GM12878 (cell line): ENCODE measurements at regions not wholly inside any gene's neighbourhood (a gene's known extent, or its start where the extent isn't known, plus 50 kb on each side); places are given as distances from the start of the nearest gene placed in this dataset.

Experiments used
- ATAC-seq: fragments of 200-7000 bp; cut with Tn5 transposase; 3 replicates; pipeline ENCODE4 v1.9.1; 2020; ENCODE audit warnings: mild to moderate bottlenecking, moderate library complexity
- BruUV-seq: library from RNA; stranded (reverse); fragments of 400-500 nt; replicated peaks from 2 replicates; lab custom pipeline; 2021; lab: Mats Ljungman, UMichigan
- CTCF ChIA-PET: fragments of 300-600 bp; sonication (Branson Sonifier 250); formaldehyde crosslinking; extraction: SDS; loops from one replicate; lab custom pipeline; 2021; ENCODE audit warnings: inconsistent platforms; lab: Yijun Ruan, JAX
- POLR2A ChIA-PET: fragments of 350-600 bp; formaldehyde crosslinking; extraction: SDS; loops from one replicate; lab custom pipeline; 2021; ENCODE audit warnings: inconsistent platforms; lab: Charles Lee
- RAD21 ChIA-PET: fragments of 300-600 bp; sonication (Branson Sonifier 250); formaldehyde crosslinking; loops from one replicate; lab custom pipeline; 2023; ENCODE audit warnings: antibody characterized with exemption; ENCODE audit not compliant: unreplicated experiment; lab: Charles Lee
- SMC1A ChIA-PET: fragments of 300-600 bp; sonication (Branson Sonifier 250); formaldehyde crosslinking; loops from one replicate; lab custom pipeline; 2023; ENCODE audit not compliant: unreplicated experiment, uncharacterized antibody; lab: Charles Lee
- DNase-seq: peaks from one replicate; pipeline ENCODE4 v3.0.0-alpha.2; 2011; ENCODE audit warnings: low read depth, low spot score
- FAIRE-seq: peaks from 3 replicates; lab custom pipeline; 2011; peaks lifted over from hg19 to GRCh38; lab: Jason Lieb, UNC
- H2AFZ ChIP-seq: 2 replicates; pipeline ENCODE4 v1.6.0; 2011; ENCODE audit warnings: low read depth, low read length, control low read depth; ENCODE audit not compliant: control insufficient read depth
- H3K27ac ChIP-seq: 2 replicates; pipeline ENCODE4 v1.5.1; 2011; ENCODE audit warnings: control low read depth; ENCODE audit not compliant: control insufficient read depth, insufficient read depth
- H3K27me3 ChIP-seq, 2 experiments: replicated peaks in 1 of 2; 2 replicates each; pipeline versions ENCODE4 v1.6.0 to v1.6.1; 2011; ENCODE audit warnings: low read length in 1 of 2; ENCODE audit not compliant: control insufficient read depth in 2 of 2, insufficient read depth in 2 of 2
- H3K36me3 ChIP-seq, 2 experiments: 2 replicates each; pipeline ENCODE4 v1.5.1; 2011; ENCODE audit warnings: low read length in 1 of 2; ENCODE audit not compliant: control insufficient read depth in 2 of 2, insufficient read depth in 2 of 2
- H3K4me1 ChIP-seq: 2 replicates; pipeline ENCODE4 v1.6.1; 2011; ENCODE audit warnings: mild to moderate bottlenecking, low read length, moderate library complexity, mixed read lengths; ENCODE audit not compliant: control insufficient read depth, insufficient read depth
- H3K4me2 ChIP-seq: 2 replicates; pipeline ENCODE4 v1.6.0; 2011; ENCODE audit warnings: control low read depth; ENCODE audit not compliant: control insufficient read depth, insufficient read depth
- H3K4me3 ChIP-seq: fragments of 200-600 bp; sonication (generic); 2 replicates; pipeline ENCODE4 v1.5.1; 2016
- H3K79me2 ChIP-seq: 2 replicates; pipeline ENCODE4 v1.6.0; 2011; ENCODE audit warnings: low read length; ENCODE audit not compliant: control insufficient read depth, insufficient read depth
- H3K9ac ChIP-seq: 2 replicates; pipeline ENCODE4 v1.8.0; 2011; ENCODE audit warnings: low read length, control low read depth, mixed read lengths; ENCODE audit not compliant: control insufficient read depth, insufficient read depth
- H3K9me3 ChIP-seq: replicated peaks from 3 replicates; pipeline ENCODE4 v1.5.1; 2011; ENCODE audit warnings: mild to moderate bottlenecking, low read length; ENCODE audit not compliant: control insufficient read depth, insufficient read depth
- H4K20me1 ChIP-seq: 2 replicates; pipeline ENCODE4 v1.6.0; 2011; ENCODE audit not compliant: control insufficient read depth, insufficient read depth
- EGR1 ChIP-seq, 2 experiments: IDR thresholded peaks; 1 replicate in 1 of 2; 2 replicates in 1 of 2; pipeline ENCODE4 v1.6.1; 2011 to 2012; ENCODE audit warnings: low read depth in 2 of 2, low read length in 2 of 2, borderline replicate concordance in 1 of 2, mild to moderate bottlenecking in 1 of 2, moderate library complexity in 1 of 2
- EP300 ChIP-seq, 2 experiments: fragments of 150-350 bp in 1 of 2; IDR thresholded peaks; 2 replicates each; pipeline ENCODE4 v1.6.1; 2011 to 2012; ENCODE audit warnings: low read depth in 2 of 2, low read length in 2 of 2, borderline replicate concordance in 1 of 2, improper control_type of control experiment in 1 of 2, inconsistent platforms in 1 of 2; ENCODE audit not compliant: control insufficient read depth in 1 of 2
- MEF2A ChIP-seq: IDR thresholded peaks from 2 replicates; pipeline ENCODE4 v1.6.1; 2011; ENCODE audit warnings: low read depth, mild to moderate bottlenecking, low read length, moderate library complexity; ENCODE audit not compliant: insufficient read depth
- MTA2 ChIP-seq: fragments of 450-650 bp; IDR thresholded peaks from 2 replicates; pipeline ENCODE4 v1.6.1; 2016; ENCODE audit warnings: low read depth, mild to moderate bottlenecking, moderate library complexity
- MXI1 ChIP-seq: fragments of 150-350 bp; IDR thresholded peaks from 2 replicates; pipeline ENCODE4 v1.6.1; 2011; ENCODE audit warnings: low read depth, mild to moderate bottlenecking, inconsistent platforms, low read length, improper control_type of control experiment
- MYB ChIP-seq: fragments of 150-350 bp; IDR thresholded peaks from 2 replicates; pipeline ENCODE4 v1.6.1; 2014; ENCODE audit warnings: mild to moderate bottlenecking, low read depth, low read length, borderline replicate concordance
- NR2C1 ChIP-seq: fragments of 450-650 bp; IDR thresholded peaks from 2 replicates; pipeline ENCODE4 v1.6.1; 2017; ENCODE audit warnings: antibody characterized with exemption, mild to moderate bottlenecking, moderate library complexity
- NR2C2 ChIP-seq: IDR thresholded peaks from 2 replicates; pipeline ENCODE4 v1.6.1; 2011; ENCODE audit warnings: borderline replicate concordance, low read depth; ENCODE audit not compliant: control insufficient read depth, insufficient read length
- SPI1 ChIP-seq: IDR thresholded peaks from 2 replicates; pipeline ENCODE4 v1.6.1; 2011; ENCODE audit warnings: low read depth, mild to moderate bottlenecking, low read length, moderate library complexity, borderline replicate concordance; ENCODE audit not compliant: insufficient read depth
- STAT3 ChIP-seq: IDR thresholded peaks from 2 replicates; pipeline ENCODE4 v1.6.1; 2011; ENCODE audit warnings: low read depth, low read length, improper control_type of control experiment
- SUPT20H ChIP-seq: IDR thresholded peaks from 2 replicates; pipeline ENCODE4 v1.6.1; 2011; ENCODE audit warnings: low read depth, mild to moderate bottlenecking, low read length, moderate library complexity, borderline replicate concordance; ENCODE audit not compliant: control insufficient read depth
- ZBTB11 ChIP-seq: fragments of 450-650 bp; formaldehyde crosslinking; IDR thresholded peaks from 2 replicates; pipeline ENCODE4 v1.5.0; 2022; ENCODE audit warnings: mild to moderate bottlenecking, missing genetic modification characterization
- ZNF217 ChIP-seq: fragments of 450-650 bp; IDR thresholded peaks from 2 replicates; pipeline ENCODE4 v1.6.1; 2017; ENCODE audit warnings: antibody characterized with exemption, mild to moderate bottlenecking
- WGBS: methylation state at CpG from one replicate; pipeline ENCODE4 v1.1.6; 2016; ENCODE audit warnings: low lambda C conversion rate; ENCODE audit not compliant: insufficient replicate concordance, insufficient coverage; ENCODE audit errors: missing lambda C conversion rate; 5-methylcytosine and 5-hydroxymethylcytosine counted together
- in situ Hi-C: fragments of 300-500 bp; cut with MboI; formaldehyde crosslinking; loops from 9 replicates; pipeline ENCODE4 v1.14.3; 2018; ENCODE audit warnings: mixed read lengths
- intact Hi-C: fragments of 100-400 bp; cut with micrococcal nuclease; formaldehyde crosslinking; loops from one replicate; pipeline ENCODE4 v1.14.2; 2022; ENCODE audit not compliant: unreplicated experiment

DNA sequence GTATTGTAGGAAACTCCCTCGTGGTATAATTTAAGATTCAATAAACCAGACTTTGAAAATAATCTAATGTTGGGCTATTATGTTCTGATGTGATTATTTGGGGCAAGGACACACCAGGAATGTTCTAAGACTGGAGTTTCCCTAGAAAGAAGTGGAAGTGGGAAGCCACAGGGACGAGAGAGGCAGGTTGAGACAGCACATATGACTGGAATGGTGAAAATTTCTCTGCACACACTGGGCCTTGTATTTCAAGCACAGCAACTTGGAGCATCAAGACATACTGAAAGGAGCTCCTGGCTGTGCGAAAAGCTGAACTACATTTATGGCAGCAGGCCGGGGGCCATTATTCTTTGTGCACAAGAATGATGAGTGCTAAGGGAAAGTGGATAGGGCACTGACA is 98.2 kb downstream of the CETN3 start:
- Histone ChIP-seq H3K4me1 (no peaks in the 10 kb centered on the region), H3K27ac (no peak overlapping the region), H4K20me1 (no peaks in the 10 kb centered on the region), H3K36me3 (no peaks in the 10 kb centered on the region), H3K4me2 (no peak overlapping the region), H3K79me2 (no peaks in the 10 kb centered on the region), H2AFZ (no peak overlapping the region), H3K9ac (no peak overlapping the region), H3K27me3 (no peaks in the 10 kb centered on the region), H3K9me3 (no peaks in the 10 kb centered on the region; the same call in 2 of the 3 replicates), H3K4me3 (no peak overlapping the region)
- ChIA-PET SMC1A (interaction anchor here (0.7 to 1.3 kb wide), 4 partner anchors 9 to 308 kb away, joined by 3 read pairs; no protein-coding TSS in a partner anchor), RAD21 (no interaction called here), POLR2A (no interaction called here), CTCF (interaction anchor here (2.1 kb wide), 1 partner anchor 10 kb away, joined by 6 read pairs; no protein-coding TSS in a partner anchor)
- DNase-seq (no peak), FAIRE-seq (no peak), ATAC-seq (no peak)
- intact Hi-C loops (no loop called here), in situ Hi-C loops (no loop called here)
- TF ChIP-seq STAT3 (no peak), NR2C1 (no peak)
- no TSS peak for BruUV-seq
- WGBS, result 18% methylated on average over 4 of the region's 4 CpGs

GRCh38 chr5:90308787-90309585 is 100.6 kb downstream of the CETN3 start:
- intact Hi-C loops, result loop anchor here (5.0 kb wide), 1 partner anchor 63 kb away; no protein-coding TSS in a partner anchor
- in situ Hi-C loops, result no loop called here
- no peaks in the 10 kb centered on the region for H3K79me2 ChIP-seq
- TF ChIP-seq EP300 (IDR thresholded peaks at IDR 0.05; ENCODE audit: borderline replicate concordance in 1 of 2, control insufficient read depth in 1 of 2, low read depth in 2 of 2, low read length in 2 of 2) (no peak), ZNF217 (no peak), MYB (no peak), NR2C2 (no peak), EGR1 (IDR thresholded peaks at IDR 0.05; ENCODE audit: borderline replicate concordance in 1 of 2, low read depth in 2 of 2, low read length in 2 of 2) (no peak), MTA2 (no peak), ZBTB11 (no peak), SUPT20H (no peak), SPI1 (no peak), MEF2A (no peak), MXI1 (no peak)

More at GRCh38 chr5:90308787-90309585, 100.6 kb downstream of the CETN3 start:
- no peak overlapping the region for H3K4me2 ChIP-seq
- no peak overlapping the region for H2AFZ ChIP-seq
- SMC1A ChIA-PET, result no interaction called here
- RAD21 ChIA-PET, result no interaction called here
- POLR2A ChIA-PET, result no interaction called here
- H3K36me3 ChIP-seq, result no peaks in the 10 kb centered on the region
- no peaks in the 10 kb centered on the region; the same call in 2 of the 3 replicates for H3K9me3 ChIP-seq
- H3K9ac ChIP-seq, result no peak overlapping the region
- no peak overlapping the region for H3K4me3 ChIP-seq
- H3K4me1 ChIP-seq, result no peaks in the 10 kb centered on the region
- no peaks in the 10 kb centered on the region for H4K20me1 ChIP-seq
- H3K27ac ChIP-seq, result no peak overlapping the region
- no peaks in the 10 kb centered on the region for H3K27me3 ChIP-seq
- 43% methylated on average over 4 of the region's 4 CpGs for WGBS
- DNase-seq, result no peak
- no peak for ATAC-seq
- no TSS peak for BruUV-seq
- CTCF ChIA-PET, result no interaction called here
- FAIRE-seq, result peak; percentile 31
